HEK293T (cell line): ENCODE measurements at regions not wholly inside any gene's neighbourhood (a gene's known extent, or its start where the extent isn't known, plus 50 kb on each side); places are given as distances from the start of the nearest gene placed in this dataset.

ENCODE experiments used
- ARNT ChIP-seq: fragments of 450-650 bp; IDR thresholded peaks from 2 replicates; pipeline ENCODE4 v1.6.1; 2017; ENCODE audit warnings: mild to moderate bottlenecking
- BHLHE40 ChIP-seq: fragments of 450-650 bp; IDR thresholded peaks from 2 replicates; pipeline ENCODE4 v1.6.1; 2016; ENCODE audit warnings: mild to moderate bottlenecking, moderate library complexity, borderline replicate concordance
- ELF4 ChIP-seq: fragments of 450-650 bp; IDR thresholded peaks from 2 replicates; pipeline ENCODE4 v1.6.1; 2017; ENCODE audit warnings: antibody characterized with exemption
- FOXA1 ChIP-seq: fragments of 450-650 bp; IDR thresholded peaks from 2 replicates; pipeline ENCODE4 v1.6.1; 2016; ENCODE audit warnings: mild to moderate bottlenecking
- FOXK2 ChIP-seq: fragments of 450-650 bp; IDR thresholded peaks from 2 replicates; pipeline ENCODE4 v1.6.1; 2016; ENCODE audit warnings: mild to moderate bottlenecking
- FOXM1 ChIP-seq: fragments of 450-650 bp; IDR thresholded peaks from 2 replicates; pipeline ENCODE4 v1.6.1; 2017; ENCODE audit warnings: mild to moderate bottlenecking, borderline replicate concordance
- HDGF ChIP-seq: fragments of 450-650 bp; IDR thresholded peaks from 2 replicates; pipeline ENCODE4 v1.6.1; 2017; ENCODE audit warnings: antibody characterized with exemption, borderline replicate concordance
- L3MBTL2 ChIP-seq: fragments of 450-650 bp; conservative IDR thresholded peaks from 2 replicates; pipeline ENCODE4 v1.6.1; 2016; ENCODE audit warnings: mild to moderate bottlenecking
- NFRKB ChIP-seq: fragments of 450-650 bp; IDR thresholded peaks from 2 replicates; pipeline ENCODE4 v1.6.1; 2016; ENCODE audit warnings: mild to moderate bottlenecking, moderate library complexity
- PKNOX1 ChIP-seq: fragments of 450-650 bp; IDR thresholded peaks from 2 replicates; pipeline ENCODE4 v1.6.1; 2016
- SP1 ChIP-seq: fragments of 450-650 bp; IDR thresholded peaks from 2 replicates; pipeline ENCODE4 v1.6.1; 2017
- SUZ12 ChIP-seq: fragments of 450-650 bp; IDR thresholded peaks from 2 replicates; pipeline ENCODE4 v1.6.1; 2016; ENCODE audit warnings: mild to moderate bottlenecking
- ZNF384 ChIP-seq: fragments of 450-650 bp; IDR thresholded peaks from 2 replicates; pipeline ENCODE4 v1.6.1; 2016

- TF ChIP-seq FOXM1 (no peak), SP1 (no peak), HDGF (no peak), ZNF384 (no peak), BHLHE40 (no peak), ELF4 (no peak), SUZ12 (no peak), ARNT (no peak), PKNOX1 (no peak), L3MBTL2 (no peak), FOXK2 (no peak), FOXA1 (no peak), NFRKB (no peak)
Observed at GRCh38 chr21:16156841-16157489, 427.2 kb downstream of the USP25 start.
